Suprapubic skin (tissue), 4 donors: ENCODE measurements at regions not wholly inside any gene's neighbourhood (a gene's known extent, or its start where the extent isn't known, plus 50 kb on each side); places are given as distances from the start of the nearest gene placed in this dataset.

ENCODE experiments used
- EP300 ChIP-seq: sonication (generic); formaldehyde crosslinking; IDR thresholded peaks from one replicate; pipeline ENCODE4 v1.6.1; 2017; ENCODE audit warnings: antibody characterized with exemption
- POLR2AphosphoS5 ChIP-seq, 3 donors: sonication (generic); formaldehyde crosslinking; IDR thresholded peaks; one replicate each; pipeline ENCODE4 v1.6.1; 2017; ENCODE audit warnings: antibody characterized with exemption in 3 of 3
- TF ChIP-seq, protein P1 (sequence below), 2 donors: fragments of 200-600 bp in 1 of 2; fragments of 450-650 bp in 1 of 2; sonication (generic) in 1 of 2; IDR thresholded peaks; one replicate each; pipeline ENCODE4 v1.5.1; 2016 to 2019; ENCODE audit warnings: antibody characterized with exemption in 2 of 2, mild to moderate bottlenecking in 1 of 2, moderate library complexity in 1 of 2

- TF ChIP-seq EP300 (no peak), POLR2AphosphoS5 (IDR thresholded peaks at IDR 0.05) (no peak)
- TF ChIP-seq, protein P1, sequence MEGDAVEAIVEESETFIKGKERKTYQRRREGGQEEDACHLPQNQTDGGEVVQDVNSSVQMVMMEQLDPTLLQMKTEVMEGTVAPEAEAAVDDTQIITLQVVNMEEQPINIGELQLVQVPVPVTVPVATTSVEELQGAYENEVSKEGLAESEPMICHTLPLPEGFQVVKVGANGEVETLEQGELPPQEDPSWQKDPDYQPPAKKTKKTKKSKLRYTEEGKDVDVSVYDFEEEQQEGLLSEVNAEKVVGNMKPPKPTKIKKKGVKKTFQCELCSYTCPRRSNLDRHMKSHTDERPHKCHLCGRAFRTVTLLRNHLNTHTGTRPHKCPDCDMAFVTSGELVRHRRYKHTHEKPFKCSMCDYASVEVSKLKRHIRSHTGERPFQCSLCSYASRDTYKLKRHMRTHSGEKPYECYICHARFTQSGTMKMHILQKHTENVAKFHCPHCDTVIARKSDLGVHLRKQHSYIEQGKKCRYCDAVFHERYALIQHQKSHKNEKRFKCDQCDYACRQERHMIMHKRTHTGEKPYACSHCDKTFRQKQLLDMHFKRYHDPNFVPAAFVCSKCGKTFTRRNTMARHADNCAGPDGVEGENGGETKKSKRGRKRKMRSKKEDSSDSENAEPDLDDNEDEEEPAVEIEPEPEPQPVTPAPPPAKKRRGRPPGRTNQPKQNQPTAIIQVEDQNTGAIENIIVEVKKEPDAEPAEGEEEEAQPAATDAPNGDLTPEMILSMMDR (IDR thresholded peaks at IDR 0.05) = no peak
Observed at GRCh38 chr11:69396051-69396947, 85.2 kb upstream of the LINC01488 start.
